ENCODE measurements at regions not wholly inside any gene's neighbourhood (a gene's known extent, or its start where the extent isn't known, plus 50 kb on each side); places are given as distances from the start of the nearest gene placed in this dataset.

DNA sequence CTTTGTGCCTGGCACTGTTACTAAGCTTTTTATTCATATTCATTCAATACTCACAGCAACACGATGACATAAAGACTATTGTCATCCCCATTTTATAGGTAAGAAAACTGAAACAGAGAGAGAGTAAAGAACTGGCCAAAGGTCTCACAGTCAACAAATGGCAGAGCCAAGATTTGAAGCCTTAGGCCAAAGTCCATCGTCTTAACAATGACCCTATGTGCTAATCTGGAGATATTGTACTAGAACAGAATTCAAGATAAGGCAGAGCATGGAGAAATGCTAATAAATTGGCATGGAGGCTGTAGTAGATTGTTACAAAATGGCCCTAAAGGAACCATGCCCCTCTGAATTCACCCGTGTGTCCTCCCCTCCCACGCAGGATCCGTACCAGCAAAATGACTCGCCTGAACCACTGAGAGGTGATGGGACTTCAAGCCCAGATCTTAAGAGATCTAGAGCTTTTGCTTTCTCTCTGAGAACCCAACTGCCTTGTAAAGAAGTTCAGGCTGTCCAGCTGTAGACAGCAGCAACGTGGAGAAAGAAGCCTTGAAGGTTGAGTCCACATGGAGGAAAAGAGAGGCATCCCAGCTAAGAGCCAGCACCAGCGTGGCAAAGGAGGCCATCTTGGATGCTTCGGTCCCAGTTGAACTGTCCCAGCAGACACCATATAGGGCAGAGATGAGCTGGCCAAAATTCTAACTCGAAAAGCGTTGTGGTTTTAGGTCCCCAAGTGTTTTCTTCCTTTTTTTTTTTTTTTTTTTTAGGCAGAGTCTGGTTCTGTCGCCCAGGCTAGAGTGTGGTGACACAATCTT, 52.8 kb upstream of the RBM47 start:
- Histone ChIP-seq H3K9ac (replicated peaks in 1 of 4; ENCODE audit: extremely low read depth in 1 of 4, low read depth in 3 of 4, low read length in 3 of 4) (no peak overlapping the region), H3K23ac (ENCODE audit: insufficient read length) (no peak overlapping the region), H3K79me1 (ENCODE audit: low read depth, low read length) (no peaks in the 10 kb centered on the region), H2BK120ac (replicated peaks; ENCODE audit: low read depth, low read length) (no peak overlapping the region), H2AK5ac (ENCODE audit: low read depth, low read length) (no peak overlapping the region), H3K36me3 (ENCODE audit: control insufficient read depth in 2 of 4, insufficient read depth in 4 of 4, low read length in 3 of 4) (no peaks in the 10 kb centered on the region), H2BK12ac (ENCODE audit: low read depth, low read length) (no peak overlapping the region), H3K4me1 (replicated peaks in 1 of 4; ENCODE audit: control insufficient read depth in 3 of 4, insufficient read depth in 4 of 4, low read length in 3 of 4) (peaks cover 0 to 3% (median 0%) of the 10 kb centered on the region in 4 experiments; a peak in 1 of 7 replicates), H4K20me1 (replicated peaks in 1 of 2; ENCODE audit: control insufficient read depth in 1 of 2, insufficient read depth in 2 of 2, low read length in 2 of 2) (no peaks in the 10 kb centered on the region), H3K79me2 (ENCODE audit: control insufficient read depth in 1 of 2, insufficient read depth in 2 of 2, low read length in 2 of 2) (no peaks in the 10 kb centered on the region), H2AFZ (ENCODE audit: low read length) (0 out of 2 replicates have a peak overlapping the region, but pooled peaks have one; percentile 11), H3K14ac (ENCODE audit: insufficient read length) (no peak overlapping the region), H3K56ac (replicated peaks; ENCODE audit: insufficient read length, low read depth, low read length) (no peak overlapping the region), H3K27me3 (replicated peaks in 1 of 4; ENCODE audit: control insufficient read depth in 3 of 4, extremely low read depth in 1 of 4, insufficient read depth in 3 of 4, low read length in 3 of 4) (no peaks in the 10 kb centered on the region), H3K18ac (ENCODE audit: extremely low read depth, low read length) (no peak overlapping the region), H3K4me3 (ENCODE audit: extremely low read depth in 1 of 4, insufficient read depth in 2 of 4, low read depth in 3 of 4, low read length in 4 of 4) (no peak overlapping the region), H4K5ac (ENCODE audit: insufficient read length, low read depth, low read length) (no peak overlapping the region), H3K9me3 (ENCODE audit: insufficient read depth in 2 of 2, low read depth in 1 of 2, low read length in 1 of 2) (no peaks in the 10 kb centered on the region), H2BK5ac (ENCODE audit: low read depth, low read length) (no peak overlapping the region), H3K4ac (replicated peaks; ENCODE audit: insufficient read length, low read depth, low read length) (no peak overlapping the region), H3K27ac (ENCODE audit: low read depth, low read length) (no peak overlapping the region), H3K23me2 (ENCODE audit: low read depth, low read length) (no peaks in the 10 kb centered on the region), H2BK20ac (ENCODE audit: low read length) (no peak overlapping the region), H4K91ac (replicated peaks; ENCODE audit: insufficient read length, low read length) (no peak overlapping the region), H2BK15ac (ENCODE audit: low read length) (no peak overlapping the region), H4K8ac (ENCODE audit: extremely low read depth, insufficient read depth, low read length) (no peak overlapping the region), H3K4me2 (ENCODE audit: insufficient read depth in 1 of 2, low read depth in 2 of 2, low read length in 2 of 2) (no peak overlapping the region)
- FAIRE-seq: no peak
- WGBS, 2 experiments (ENCODE audit: extremely low coverage in 1 of 2, insufficient coverage in 1 of 2, insufficient read length in 1 of 2, insufficient replicate concordance in 2 of 2, low coverage in 1 of 2, low lambda C conversion rate in 2 of 2, missing lambda C conversion rate in 1 of 2): 94% methylated on average over 9 of the region's 12 CpGs; no CpG with 5 or more reads in 1 of the 2 experiments
- CTCF ChIA-PET (ENCODE audit: partially characterized antibody): interaction anchor here (1.0 to 1.2 kb wide), 3 partner anchors 9 to 35 kb away, joined by 3 read pairs; no protein-coding TSS in a partner anchor
- POLR2A ChIA-PET (ENCODE audit: partially characterized antibody): interaction anchor here (2.2 kb wide), 1 partner anchor 9 kb away, joined by 9 read pairs; no protein-coding TSS in a partner anchor
- no peak for TF ChIP-seq POU5F1 (IDR thresholded peaks at IDR 0.05; ENCODE audit: low read depth, low read length)
- 0 out of 2 replicates have a peak, but pooled peaks have one; percentile 21 for TF ChIP-seq YY1 (IDR thresholded peaks at IDR 0.05; ENCODE audit: low read depth, low read length)
- no peak for DNase-seq (ENCODE audit: low read depth in 1 of 2, low spot score in 2 of 2)
